ENCODE measurements at regions not wholly inside any gene's neighbourhood (a gene's known extent, or its start where the extent isn't known, plus 50 kb on each side); places are given as distances from the start of the nearest gene placed in this dataset.
"Not testable (repeated sequence)": the region's sequence is repeated elsewhere in the genome, so short reads cannot be mapped to it uniquely, and the experiment has no call there.

- not testable (repeated sequence) for TF ChIP-seq POLR2A, CTCF (IDR thresholded peaks at IDR 0.05)
Observed at GRCh38 chr12:8285681-8286080, 58.3 kb upstream of the FAM90A1 start.

All from lower leg skin (tissue), 3 donors.